GM23338 (cell line): ENCODE measurements at regions not wholly inside any gene's neighbourhood (a gene's known extent, or its start where the extent isn't known, plus 50 kb on each side); places are given as distances from the start of the nearest gene placed in this dataset.

Experiments
- ATAC-seq: fragments of 200-7000 bp; cut with Tn5 transposase; 3 replicates; pipeline ENCODE4 v1.9.1; 2020
- DNase-seq: peaks from one replicate; pipeline ENCODE4 v3.0.0-alpha.2; 2015; ENCODE audit warnings: low spot score
- H2AFZ ChIP-seq: fragments of 200-600 bp; sonication (generic); 2 replicates; pipeline ENCODE4 v1.8.0; 2016; ENCODE audit warnings: antibody characterized with exemption, mild to moderate bottlenecking, moderate library complexity
- H3F3A ChIP-seq: fragments of 200-600 bp; sonication (generic); replicated peaks from 2 replicates; pipeline ENCODE4 v1.8.0; 2017; ENCODE audit warnings: antibody characterized with exemption, mixed run types, low read depth
- H3K27ac ChIP-seq: fragments of 200-600 bp; sonication (generic); 2 replicates; pipeline ENCODE4 v1.6.1; 2016; ENCODE audit warnings: low read depth
- H3K27me3 ChIP-seq: fragments of 200-600 bp; sonication (generic); 2 replicates; pipeline ENCODE4 v1.8.0; 2016; ENCODE audit warnings: mild to moderate bottlenecking, mixed run types, moderate library complexity; ENCODE audit not compliant: insufficient read depth
- H3K36me3 ChIP-seq: fragments of 200-600 bp; sonication (generic); 2 replicates; pipeline ENCODE4 v1.8.0; 2016; ENCODE audit warnings: mild to moderate bottlenecking; ENCODE audit not compliant: insufficient read depth
- H3K4me1 ChIP-seq: fragments of 200-600 bp; sonication (generic); 2 replicates; pipeline ENCODE4 v1.8.0; 2016; ENCODE audit warnings: mild to moderate bottlenecking, moderate library complexity; ENCODE audit not compliant: insufficient read depth
- H3K4me2 ChIP-seq: fragments of 200-600 bp; sonication (generic); 2 replicates; pipeline ENCODE4 v1.7.1; 2017; ENCODE audit warnings: mixed run types
- H3K4me3 ChIP-seq: fragments of 200-600 bp; sonication (generic); 2 replicates; pipeline ENCODE4 v1.6.1; 2016; ENCODE audit warnings: mixed run types
- H3K79me2 ChIP-seq: fragments of 200-600 bp; sonication (generic); replicated peaks from 2 replicates; pipeline ENCODE4 v1.8.0; 2017; ENCODE audit warnings: mild to moderate bottlenecking; ENCODE audit not compliant: insufficient read depth
- H3K9me2 ChIP-seq: fragments of 200-600 bp; sonication (generic); 2 replicates; pipeline ENCODE4 v1.8.0; 2017; ENCODE audit not compliant: insufficient read depth
- H4K20me1 ChIP-seq: fragments of 200-600 bp; sonication (generic); replicated peaks from 2 replicates; pipeline ENCODE4 v1.8.0; 2017; ENCODE audit warnings: mild to moderate bottlenecking; ENCODE audit not compliant: insufficient read depth
- H3K27ac Mint-ChIP-seq: 2 replicates; pipeline ENCODE4 v1.8.0; 2020; ENCODE audit warnings: inconsistent platforms, mild to moderate bottlenecking, moderate library complexity, mixed read lengths
- H3K27me3 Mint-ChIP-seq: 3 replicates; pipeline ENCODE4 v1.8.0; 2022; ENCODE audit warnings: low read depth, mild to moderate bottlenecking, moderate library complexity, mixed read lengths, inconsistent platforms; ENCODE audit not compliant: insufficient read depth, poor library complexity
- H3K36me3 Mint-ChIP-seq: 3 replicates; pipeline ENCODE4 v1.8.0; 2021; ENCODE audit warnings: low read depth, mild to moderate bottlenecking, inconsistent platforms, moderate library complexity, mixed read lengths
- H3K4me1 Mint-ChIP-seq: 3 replicates; pipeline ENCODE4 v1.8.0; 2020; ENCODE audit warnings: mild to moderate bottlenecking, inconsistent platforms, mixed read lengths
- H3K4me3 Mint-ChIP-seq: 3 replicates; pipeline ENCODE4 v1.8.0; 2021; ENCODE audit warnings: moderate library complexity, mild to moderate bottlenecking, inconsistent platforms, mixed read lengths
- H3K9me3 Mint-ChIP-seq: 3 replicates; pipeline ENCODE4 v1.8.0; 2020; ENCODE audit warnings: moderate library complexity, mild to moderate bottlenecking, inconsistent platforms, mixed read lengths
- CREB1 ChIP-seq: fragments of 250-450 bp; sonication (Bioruptor Pico); IDR thresholded peaks from 2 replicates; pipeline ENCODE4 v1.5.0; 2020; ENCODE audit warnings: low read depth, mild to moderate bottlenecking, moderate library complexity
- EZH2 ChIP-seq: fragments of 200-600 bp; sonication (generic); IDR thresholded peaks from one replicate; pipeline ENCODE4 v1.8.0; 2017; ENCODE audit warnings: antibody characterized with exemption, mild to moderate bottlenecking, low read depth; ENCODE audit not compliant: unreplicated experiment
- EZH2phosphoT487 ChIP-seq: fragments of 200-600 bp; sonication (generic); IDR thresholded peaks from one replicate; pipeline ENCODE4 v1.8.1; 2018; ENCODE audit warnings: antibody characterized with exemption; ENCODE audit not compliant: unreplicated experiment
- JUNB ChIP-seq: IDR thresholded peaks from one replicate; pipeline ENCODE4 v1.6.1; 2016; ENCODE audit warnings: antibody characterized with exemption; ENCODE audit not compliant: unreplicated experiment
- NANOG ChIP-seq: IDR thresholded peaks from 2 replicates; pipeline ENCODE4 v1.6.1; 2016; ENCODE audit warnings: antibody characterized with exemption, borderline replicate concordance
- POLR2AphosphoS5 ChIP-seq: IDR thresholded peaks from 2 replicates; pipeline ENCODE4 v1.6.1; 2016; ENCODE audit warnings: antibody characterized with exemption, low read depth
- STAT1 ChIP-seq: IDR thresholded peaks from one replicate; pipeline ENCODE4 v1.6.1; 2016; ENCODE audit warnings: antibody characterized with exemption; ENCODE audit not compliant: unreplicated experiment
- ZNF114 ChIP-seq: fragments of 250-450 bp; sonication (Bioruptor Pico); IDR thresholded peaks from 2 replicates; pipeline ENCODE4 v1.5.0; 2020; ENCODE audit warnings: mild to moderate bottlenecking, moderate library complexity
- ZNF331 ChIP-seq: fragments of 250-450 bp; sonication (Bioruptor Pico); IDR thresholded peaks from 2 replicates; pipeline ENCODE4 v1.5.0; 2020; ENCODE audit warnings: low read depth, mild to moderate bottlenecking, moderate library complexity
- TF ChIP-seq, protein P1 (sequence below): IDR thresholded peaks from 2 replicates; pipeline ENCODE4 v1.6.1; 2016; ENCODE audit warnings: antibody characterized with exemption
- TF ChIP-seq, protein P2 (sequence below), 2 experiments: fragments of 200-600 bp in 1 of 2; sonication (generic) in 1 of 2; conservative IDR thresholded peaks; 2 replicates each; pipeline versions ENCODE4 v1.5.1 to v1.6.1; 2016 to 2017; ENCODE audit warnings: antibody characterized with exemption in 2 of 2, low read depth in 2 of 2, mild to moderate bottlenecking in 2 of 2, moderate library complexity in 1 of 2
- TF ChIP-seq, protein P3 (sequence below): IDR thresholded peaks from one replicate; pipeline ENCODE4 v1.6.1; 2018; ENCODE audit warnings: antibody characterized with exemption; ENCODE audit not compliant: unreplicated experiment
- TF ChIP-seq, protein P4 (sequence below): fragments of 250-450 bp; sonication (Bioruptor Pico); IDR thresholded peaks from 2 replicates; pipeline ENCODE4 v1.5.0; 2020; ENCODE audit warnings: mild to moderate bottlenecking, moderate library complexity

DNA sequence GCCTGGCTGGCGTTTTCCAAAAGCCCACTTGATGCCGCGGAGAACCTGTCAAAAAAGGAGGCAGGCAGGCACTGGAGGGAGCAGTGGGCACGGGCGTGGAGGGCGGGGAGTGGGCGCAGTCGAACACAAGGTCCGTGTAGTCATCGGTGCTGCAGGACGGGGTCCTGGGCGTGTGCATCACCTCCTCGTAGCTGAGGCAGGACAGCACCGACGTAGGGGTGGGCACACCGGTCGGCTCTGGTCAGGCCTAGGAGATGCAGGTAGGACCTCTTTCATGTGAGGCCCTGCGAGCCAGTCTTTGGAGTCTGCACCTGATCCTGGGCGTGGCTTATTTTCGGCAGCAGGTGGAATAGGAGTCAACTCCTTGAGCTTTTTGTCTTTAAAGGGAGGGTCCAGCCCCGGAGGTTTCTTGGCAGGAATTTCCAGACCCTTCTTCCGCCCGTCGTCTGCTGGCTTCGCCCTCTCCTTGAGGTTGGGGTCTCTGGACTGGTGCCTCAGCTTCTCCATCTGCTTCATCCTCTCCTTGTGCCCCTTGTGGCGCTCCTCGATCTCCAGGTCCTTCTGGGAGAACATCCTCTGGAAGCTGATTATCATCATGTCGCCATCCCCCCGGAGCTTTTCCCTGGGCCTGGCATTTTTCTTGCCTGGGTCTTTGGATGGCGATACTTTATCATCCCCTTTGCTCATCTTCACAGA, 892.5 kb upstream of the LRRTM1 start:
- Histone ChIP-seq H3K27ac (no peak overlapping the region), H3K9me2 (no peaks in the 10 kb centered on the region; the same call in none of the 2 replicates), H2AFZ (no peak overlapping the region), H4K20me1 (no peaks in the 10 kb centered on the region), H3K4me3 (no peak overlapping the region), H3K4me2 (no peak overlapping the region), H3K79me2 (no peaks in the 10 kb centered on the region), H3F3A (no peaks in the 10 kb centered on the region), H3K27me3 (no peaks in the 10 kb centered on the region), H3K4me1 (no peaks in the 10 kb centered on the region), H3K36me3 (no peaks in the 10 kb centered on the region)
- Mint-ChIP-seq H3K4me1 (no peaks in the 10 kb centered on the region), H3K27me3 (no peaks in the 10 kb centered on the region), H3K36me3 (peaks cover 5% of the 10 kb centered on the region; the same call in 1 of the 3 replicates), H3K4me3 (no peak overlapping the region), H3K27ac (no peak overlapping the region), H3K9me3 (peaks cover 20% of the 10 kb centered on the region)
- TF ChIP-seq, protein P1, sequence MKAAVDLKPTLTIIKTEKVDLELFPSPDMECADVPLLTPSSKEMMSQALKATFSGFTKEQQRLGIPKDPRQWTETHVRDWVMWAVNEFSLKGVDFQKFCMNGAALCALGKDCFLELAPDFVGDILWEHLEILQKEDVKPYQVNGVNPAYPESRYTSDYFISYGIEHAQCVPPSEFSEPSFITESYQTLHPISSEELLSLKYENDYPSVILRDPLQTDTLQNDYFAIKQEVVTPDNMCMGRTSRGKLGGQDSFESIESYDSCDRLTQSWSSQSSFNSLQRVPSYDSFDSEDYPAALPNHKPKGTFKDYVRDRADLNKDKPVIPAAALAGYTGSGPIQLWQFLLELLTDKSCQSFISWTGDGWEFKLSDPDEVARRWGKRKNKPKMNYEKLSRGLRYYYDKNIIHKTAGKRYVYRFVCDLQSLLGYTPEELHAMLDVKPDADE, result no peak
- TF ChIP-seq JUNB, result no peak
- no peak for TF ChIP-seq POLR2AphosphoS5
- no peak for TF ChIP-seq ZNF331 (CRISPR knock-in tag)
- no peak for TF ChIP-seq EZH2
- no peak for TF ChIP-seq EZH2phosphoT487
- no peak for TF ChIP-seq CREB1 (CRISPR knock-in tag)
- TF ChIP-seq, protein P2, sequence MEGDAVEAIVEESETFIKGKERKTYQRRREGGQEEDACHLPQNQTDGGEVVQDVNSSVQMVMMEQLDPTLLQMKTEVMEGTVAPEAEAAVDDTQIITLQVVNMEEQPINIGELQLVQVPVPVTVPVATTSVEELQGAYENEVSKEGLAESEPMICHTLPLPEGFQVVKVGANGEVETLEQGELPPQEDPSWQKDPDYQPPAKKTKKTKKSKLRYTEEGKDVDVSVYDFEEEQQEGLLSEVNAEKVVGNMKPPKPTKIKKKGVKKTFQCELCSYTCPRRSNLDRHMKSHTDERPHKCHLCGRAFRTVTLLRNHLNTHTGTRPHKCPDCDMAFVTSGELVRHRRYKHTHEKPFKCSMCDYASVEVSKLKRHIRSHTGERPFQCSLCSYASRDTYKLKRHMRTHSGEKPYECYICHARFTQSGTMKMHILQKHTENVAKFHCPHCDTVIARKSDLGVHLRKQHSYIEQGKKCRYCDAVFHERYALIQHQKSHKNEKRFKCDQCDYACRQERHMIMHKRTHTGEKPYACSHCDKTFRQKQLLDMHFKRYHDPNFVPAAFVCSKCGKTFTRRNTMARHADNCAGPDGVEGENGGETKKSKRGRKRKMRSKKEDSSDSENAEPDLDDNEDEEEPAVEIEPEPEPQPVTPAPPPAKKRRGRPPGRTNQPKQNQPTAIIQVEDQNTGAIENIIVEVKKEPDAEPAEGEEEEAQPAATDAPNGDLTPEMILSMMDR (conservative IDR thresholded peaks at IDR 0.05; ENCODE audit: low read depth in 2 of 2), result no peak
- TF ChIP-seq NANOG, result no peak
- no peak for TF ChIP-seq STAT1
- TF ChIP-seq, protein P3, sequence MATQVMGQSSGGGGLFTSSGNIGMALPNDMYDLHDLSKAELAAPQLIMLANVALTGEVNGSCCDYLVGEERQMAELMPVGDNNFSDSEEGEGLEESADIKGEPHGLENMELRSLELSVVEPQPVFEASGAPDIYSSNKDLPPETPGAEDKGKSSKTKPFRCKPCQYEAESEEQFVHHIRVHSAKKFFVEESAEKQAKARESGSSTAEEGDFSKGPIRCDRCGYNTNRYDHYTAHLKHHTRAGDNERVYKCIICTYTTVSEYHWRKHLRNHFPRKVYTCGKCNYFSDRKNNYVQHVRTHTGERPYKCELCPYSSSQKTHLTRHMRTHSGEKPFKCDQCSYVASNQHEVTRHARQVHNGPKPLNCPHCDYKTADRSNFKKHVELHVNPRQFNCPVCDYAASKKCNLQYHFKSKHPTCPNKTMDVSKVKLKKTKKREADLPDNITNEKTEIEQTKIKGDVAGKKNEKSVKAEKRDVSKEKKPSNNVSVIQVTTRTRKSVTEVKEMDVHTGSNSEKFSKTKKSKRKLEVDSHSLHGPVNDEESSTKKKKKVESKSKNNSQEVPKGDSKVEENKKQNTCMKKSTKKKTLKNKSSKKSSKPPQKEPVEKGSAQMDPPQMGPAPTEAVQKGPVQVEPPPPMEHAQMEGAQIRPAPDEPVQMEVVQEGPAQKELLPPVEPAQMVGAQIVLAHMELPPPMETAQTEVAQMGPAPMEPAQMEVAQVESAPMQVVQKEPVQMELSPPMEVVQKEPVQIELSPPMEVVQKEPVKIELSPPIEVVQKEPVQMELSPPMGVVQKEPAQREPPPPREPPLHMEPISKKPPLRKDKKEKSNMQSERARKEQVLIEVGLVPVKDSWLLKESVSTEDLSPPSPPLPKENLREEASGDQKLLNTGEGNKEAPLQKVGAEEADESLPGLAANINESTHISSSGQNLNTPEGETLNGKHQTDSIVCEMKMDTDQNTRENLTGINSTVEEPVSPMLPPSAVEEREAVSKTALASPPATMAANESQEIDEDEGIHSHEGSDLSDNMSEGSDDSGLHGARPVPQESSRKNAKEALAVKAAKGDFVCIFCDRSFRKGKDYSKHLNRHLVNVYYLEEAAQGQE, result no peak
- TF ChIP-seq, protein P4, sequence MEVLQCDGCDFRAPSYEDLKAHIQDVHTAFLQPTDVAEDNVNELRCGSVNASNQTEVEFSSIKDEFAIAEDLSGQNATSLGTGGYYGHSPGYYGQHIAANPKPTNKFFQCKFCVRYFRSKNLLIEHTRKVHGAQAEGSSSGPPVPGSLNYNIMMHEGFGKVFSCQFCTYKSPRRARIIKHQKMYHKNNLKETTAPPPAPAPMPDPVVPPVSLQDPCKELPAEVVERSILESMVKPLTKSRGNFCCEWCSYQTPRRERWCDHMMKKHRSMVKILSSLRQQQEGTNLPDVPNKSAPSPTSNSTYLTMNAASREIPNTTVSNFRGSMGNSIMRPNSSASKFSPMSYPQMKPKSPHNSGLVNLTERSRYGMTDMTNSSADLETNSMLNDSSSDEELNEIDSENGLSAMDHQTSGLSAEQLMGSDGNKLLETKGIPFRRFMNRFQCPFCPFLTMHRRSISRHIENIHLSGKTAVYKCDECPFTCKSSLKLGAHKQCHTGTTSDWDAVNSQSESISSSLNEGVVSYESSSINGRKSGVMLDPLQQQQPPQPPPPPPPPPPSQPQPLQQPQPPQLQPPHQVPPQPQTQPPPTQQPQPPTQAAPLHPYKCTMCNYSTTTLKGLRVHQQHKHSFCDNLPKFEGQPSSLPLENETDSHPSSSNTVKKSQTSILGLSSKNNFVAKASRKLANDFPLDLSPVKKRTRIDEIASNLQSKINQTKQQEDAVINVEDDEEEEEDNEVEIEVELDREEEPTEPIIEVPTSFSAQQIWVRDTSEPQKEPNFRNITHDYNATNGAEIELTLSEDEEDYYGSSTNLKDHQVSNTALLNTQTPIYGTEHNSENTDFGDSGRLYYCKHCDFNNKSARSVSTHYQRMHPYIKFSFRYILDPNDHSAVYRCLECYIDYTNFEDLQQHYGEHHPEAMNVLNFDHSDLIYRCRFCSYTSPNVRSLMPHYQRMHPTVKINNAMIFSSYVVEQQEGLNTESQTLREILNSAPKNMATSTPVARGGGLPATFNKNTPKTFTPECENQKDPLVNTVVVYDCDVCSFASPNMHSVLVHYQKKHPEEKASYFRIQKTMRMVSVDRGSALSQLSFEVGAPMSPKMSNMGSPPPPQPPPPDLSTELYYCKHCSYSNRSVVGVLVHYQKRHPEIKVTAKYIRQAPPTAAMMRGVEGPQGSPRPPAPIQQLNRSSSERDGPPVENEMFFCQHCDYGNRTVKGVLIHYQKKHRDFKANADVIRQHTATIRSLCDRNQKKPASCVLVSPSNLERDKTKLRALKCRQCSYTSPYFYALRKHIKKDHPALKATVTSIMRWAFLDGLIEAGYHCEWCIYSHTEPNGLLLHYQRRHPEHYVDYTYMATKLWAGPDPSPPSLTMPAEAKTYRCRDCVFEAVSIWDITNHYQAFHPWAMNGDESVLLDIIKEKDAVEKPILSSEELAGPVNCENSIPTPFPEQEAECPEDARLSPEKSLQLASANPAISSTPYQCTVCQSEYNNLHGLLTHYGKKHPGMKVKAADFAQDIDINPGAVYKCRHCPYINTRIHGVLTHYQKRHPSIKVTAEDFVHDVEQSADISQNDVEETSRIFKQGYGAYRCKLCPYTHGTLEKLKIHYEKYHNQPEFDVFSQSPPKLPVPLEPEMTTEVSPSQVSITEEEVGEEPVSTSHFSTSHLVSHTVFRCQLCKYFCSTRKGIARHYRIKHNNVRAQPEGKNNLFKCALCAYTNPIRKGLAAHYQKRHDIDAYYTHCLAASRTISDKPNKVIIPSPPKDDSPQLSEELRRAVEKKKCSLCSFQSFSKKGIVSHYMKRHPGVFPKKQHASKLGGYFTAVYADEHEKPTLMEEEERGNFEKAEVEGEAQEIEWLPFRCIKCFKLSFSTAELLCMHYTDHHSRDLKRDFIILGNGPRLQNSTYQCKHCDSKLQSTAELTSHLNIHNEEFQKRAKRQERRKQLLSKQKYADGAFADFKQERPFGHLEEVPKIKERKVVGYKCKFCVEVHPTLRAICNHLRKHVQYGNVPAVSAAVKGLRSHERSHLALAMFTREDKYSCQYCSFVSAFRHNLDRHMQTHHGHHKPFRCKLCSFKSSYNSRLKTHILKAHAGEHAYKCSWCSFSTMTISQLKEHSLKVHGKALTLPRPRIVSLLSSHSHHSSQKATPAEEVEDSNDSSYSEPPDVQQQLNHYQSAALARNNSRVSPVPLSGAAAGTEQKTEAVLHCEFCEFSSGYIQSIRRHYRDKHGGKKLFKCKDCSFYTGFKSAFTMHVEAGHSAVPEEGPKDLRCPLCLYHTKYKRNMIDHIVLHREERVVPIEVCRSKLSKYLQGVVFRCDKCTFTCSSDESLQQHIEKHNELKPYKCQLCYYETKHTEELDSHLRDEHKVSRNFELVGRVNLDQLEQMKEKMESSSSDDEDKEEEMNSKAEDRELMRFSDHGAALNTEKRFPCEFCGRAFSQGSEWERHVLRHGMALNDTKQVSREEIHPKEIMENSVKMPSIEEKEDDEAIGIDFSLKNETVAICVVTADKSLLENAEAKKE (CRISPR knock-in tag), result no peak
- TF ChIP-seq ZNF114 (CRISPR knock-in tag), result no peak
- DNase-seq, result no peak
- no peak for ATAC-seq
